ENCODE measurements at regions not wholly inside any gene's neighbourhood (a gene's known extent, or its start where the extent isn't known, plus 50 kb on each side); places are given as distances from the start of the nearest gene placed in this dataset.

DNA sequence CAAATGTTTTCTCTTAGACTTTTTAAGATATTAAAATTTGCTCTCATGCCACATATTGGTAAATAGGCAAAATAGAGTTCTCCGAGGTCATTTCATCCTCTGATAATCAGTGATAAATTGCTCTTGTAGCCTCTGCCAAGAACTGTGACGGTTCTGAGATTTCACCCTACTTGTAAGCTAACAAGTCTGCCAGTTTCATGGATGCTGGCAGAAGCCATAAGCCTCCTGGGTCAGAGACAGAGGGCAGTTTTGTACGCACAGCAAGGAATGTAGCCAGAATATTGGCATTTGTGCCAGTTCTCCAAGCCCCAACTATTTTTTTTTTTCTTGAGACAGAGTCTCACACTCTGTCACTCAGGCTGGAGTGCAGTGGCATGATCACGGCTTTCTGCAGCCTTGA, 945.0 kb upstream of the WWC1 start:
- TF ChIP-seq CTCF (IDR thresholded peaks at IDR 0.05) (no peak), POLR2A (IDR thresholded peaks at IDR 0.05) (no peak)

Measured in thyroid gland (tissue), 4 donors.